Activated CD8-positive, alpha-beta T cell treated with anti-CD3 and anti-CD28 coated beads for 36 hours (primary cell): ENCODE measurements at regions not wholly inside any gene's neighbourhood (a gene's known extent, or its start where the extent isn't known, plus 50 kb on each side); places are given as distances from the start of the nearest gene placed in this dataset.
"Not testable (repeated sequence)": the region's sequence is repeated elsewhere in the genome, so short reads cannot be mapped to it uniquely, and the experiment has no call there.

Experiments used
- ATAC-seq: fragments of 200-7000 bp; cut with Tn5 transposase; one replicate; pipeline ENCODE4 v1.10.0; 2021; ENCODE audit warnings: mild to moderate bottlenecking, moderate library complexity
- CTCF ChIA-PET: fragments of 350-600 bp; sonication (Branson Sonifier 250); formaldehyde crosslinking; loops from one replicate; lab custom pipeline; 2021; ENCODE audit warnings: antibody characterized with exemption; lab: Charles Lee
- POLR2A ChIA-PET: fragments of 350-600 bp; sonication (Branson Sonifier 250); formaldehyde crosslinking; loops from one replicate; lab custom pipeline; 2021; ENCODE audit warnings: antibody characterized with exemption; lab: Charles Lee
- DNase-seq: peaks from one replicate; pipeline ENCODE4 v3.0.0-alpha.2; 2020
- H3K27ac Mint-ChIP-seq: one replicate; pipeline ENCODE4 v1.8.0; 2021; ENCODE audit warnings: mild to moderate bottlenecking, mixed read lengths
- H3K27me3 Mint-ChIP-seq: one replicate; pipeline ENCODE4 v1.8.0; 2021; ENCODE audit warnings: mixed read lengths
- H3K36me3 Mint-ChIP-seq: one replicate; pipeline ENCODE4 v1.8.0; 2021; ENCODE audit warnings: low read depth, mixed read lengths
- H3K4me1 Mint-ChIP-seq: one replicate; pipeline ENCODE4 v1.8.0; 2021; ENCODE audit warnings: low read depth, mixed read lengths
- H3K4me3 Mint-ChIP-seq: one replicate; pipeline ENCODE4 v1.8.0; 2021; ENCODE audit warnings: mild to moderate bottlenecking, moderate library complexity, mixed read lengths
- H3K9me3 Mint-ChIP-seq: one replicate; pipeline ENCODE4 v1.8.0; 2021; ENCODE audit warnings: mixed read lengths
- CTCF ChIP-seq: fragments of 200-600 bp; IDR thresholded peaks from one replicate; pipeline ENCODE4 v1.8.0; 2022; ENCODE audit warnings: antibody characterized with exemption, mild to moderate bottlenecking
- intact Hi-C: fragments of 100-400 bp; cut with micrococcal nuclease; formaldehyde crosslinking; loops from one replicate; pipeline ENCODE4 v1.10.0; 2022

DNA sequence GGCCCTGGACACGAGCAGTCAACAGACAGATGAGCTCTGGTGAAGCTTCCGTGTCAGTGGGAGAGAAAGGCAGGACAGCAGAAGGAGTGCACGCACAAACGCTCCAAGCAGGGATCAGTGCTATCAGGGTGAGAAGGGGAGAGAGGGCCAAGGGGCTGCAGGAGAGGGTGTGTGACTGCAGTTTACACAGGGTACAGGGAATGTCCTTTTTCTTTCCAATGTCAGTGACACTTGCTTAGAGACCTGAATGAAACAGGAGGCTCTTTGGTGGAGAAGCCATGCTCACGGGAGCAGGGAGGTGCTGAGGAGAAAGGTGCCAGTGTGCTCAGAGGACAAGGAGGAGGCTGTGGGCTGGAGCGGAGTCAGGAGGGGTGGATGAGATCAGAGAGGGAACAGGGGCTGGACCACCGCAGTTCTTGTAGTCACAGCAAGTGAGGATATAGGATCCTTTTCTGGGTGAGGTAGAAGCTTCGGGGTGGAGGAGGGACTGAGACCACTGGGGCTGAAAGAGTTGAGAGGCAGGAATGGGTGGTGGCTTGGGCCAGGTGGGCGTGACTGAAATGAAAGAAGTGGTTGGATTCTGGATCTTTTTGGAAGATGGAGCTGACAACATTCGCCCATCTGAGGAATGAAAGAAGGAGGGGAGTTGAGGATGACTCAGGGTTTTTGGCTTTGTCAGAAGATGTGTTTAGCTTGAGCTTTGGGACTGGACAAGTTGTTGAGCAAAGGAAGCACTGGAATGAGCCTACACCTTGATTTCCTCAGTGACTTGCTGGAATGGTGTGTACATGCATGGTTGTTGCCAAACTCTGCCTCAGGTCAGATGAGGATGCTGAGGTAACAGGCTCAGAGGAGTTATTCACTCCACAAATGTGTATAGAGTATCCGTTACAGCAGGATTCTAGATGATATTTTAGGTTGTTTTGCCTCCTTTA is 87.9 kb downstream of the ADAMTS15 start:
- H3K27ac Mint-ChIP-seq = no peak overlapping the region
- H3K4me1 Mint-ChIP-seq = no peaks in the 10 kb centered on the region
- intact Hi-C loops = no loop called here

DNA sequence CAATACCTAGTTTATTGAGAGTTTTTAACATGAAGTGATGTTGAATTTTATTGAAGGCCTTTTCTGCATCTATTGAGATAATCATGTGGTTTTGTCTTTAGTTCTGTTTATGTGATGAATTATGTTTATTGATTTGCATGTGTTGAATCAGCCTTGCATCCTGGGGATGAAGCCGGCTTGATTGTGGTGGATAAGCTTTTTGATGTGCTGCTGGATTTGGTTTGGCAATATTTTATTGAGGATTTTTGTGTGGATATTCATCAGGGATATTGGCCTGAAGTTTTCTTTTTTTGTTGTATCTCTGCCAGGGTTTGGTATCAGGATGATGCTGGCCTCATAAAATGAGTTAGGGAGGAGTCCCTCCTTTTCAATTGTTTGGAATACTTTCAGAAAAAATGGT is 91.2 kb downstream of the ADAMTS15 start:
- ATAC-seq, H3K4me3 Mint-ChIP-seq, H3K4me1 Mint-ChIP-seq, H3K27ac Mint-ChIP-seq, intact Hi-C loops, DNase-seq, H3K9me3 Mint-ChIP-seq, POLR2A ChIA-PET, H3K36me3 Mint-ChIP-seq, CTCF ChIA-PET: not testable (repeated sequence)
- peaks cover 10% of the 10 kb centered on the region for H3K27me3 Mint-ChIP-seq

More for the DNA sequence above, 87.9 kb downstream of the ADAMTS15 start:
- no peaks in the 10 kb centered on the region for H3K36me3 Mint-ChIP-seq
- H3K27me3 Mint-ChIP-seq = peaks cover 3% of the 10 kb centered on the region
- DNase-seq = no peak
- no peak for TF ChIP-seq CTCF
- ChIA-PET CTCF (interaction anchor here (1.5 kb wide), 1 partner anchor 326 kb away, joined by 3 read pairs; no protein-coding TSS in a partner anchor), POLR2A (no interaction called here)
- no peak for ATAC-seq
- no peak overlapping the region for H3K4me3 Mint-ChIP-seq
- no peaks in the 10 kb centered on the region for H3K9me3 Mint-ChIP-seq

DNA sequence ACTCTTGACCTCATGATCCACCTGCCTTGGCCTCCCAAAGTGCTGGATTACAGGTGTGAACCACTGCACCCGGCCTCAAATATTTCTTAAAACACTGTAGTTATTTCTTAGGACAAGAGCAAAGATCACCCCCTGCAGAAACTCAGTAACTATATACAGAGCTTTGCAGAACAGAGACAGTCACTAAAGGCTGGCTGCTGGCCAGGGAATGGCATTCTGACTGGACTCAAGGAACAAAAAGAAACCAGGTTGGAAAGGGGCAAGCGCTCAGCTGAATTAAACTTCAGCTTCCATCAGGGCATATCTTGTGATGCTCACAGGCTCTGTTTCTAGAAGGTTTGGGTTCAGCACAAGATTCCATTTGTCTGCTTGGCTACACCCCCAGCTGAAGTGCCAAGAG is 95.8 kb downstream of the ADAMTS15 start:
- H3K27me3 Mint-ChIP-seq = peaks cover 9% of the 10 kb centered on the region
- ChIA-PET CTCF (no interaction called here), POLR2A (no interaction called here)
- no peaks in the 10 kb centered on the region for H3K36me3 Mint-ChIP-seq
- ATAC-seq (no peak), DNase-seq (no peak)
- H3K4me1 Mint-ChIP-seq = no peaks in the 10 kb centered on the region
- no peak overlapping the region for H3K4me3 Mint-ChIP-seq
- H3K27ac Mint-ChIP-seq = no peak overlapping the region
- no peak for TF ChIP-seq CTCF
- H3K9me3 Mint-ChIP-seq = no peaks in the 10 kb centered on the region
- intact Hi-C loops = no loop called here

- CTCF ChIA-PET = no interaction called here
- ATAC-seq (no peak), DNase-seq (no peak)
- Mint-ChIP-seq H3K36me3 (no peaks in the 10 kb centered on the region), H3K27me3 (peaks cover 9% of the 10 kb centered on the region), H3K4me1 (no peaks in the 10 kb centered on the region), H3K27ac (no peak overlapping the region), H3K4me3 (no peak overlapping the region), H3K9me3 (no peaks in the 10 kb centered on the region)
- intact Hi-C loops = no loop called here
- no peak for TF ChIP-seq CTCF
- POLR2A ChIA-PET = no interaction called here
Measured at GRCh38 chr11:130545449-130546072, 97.1 kb downstream of the ADAMTS15 start.

DNA sequence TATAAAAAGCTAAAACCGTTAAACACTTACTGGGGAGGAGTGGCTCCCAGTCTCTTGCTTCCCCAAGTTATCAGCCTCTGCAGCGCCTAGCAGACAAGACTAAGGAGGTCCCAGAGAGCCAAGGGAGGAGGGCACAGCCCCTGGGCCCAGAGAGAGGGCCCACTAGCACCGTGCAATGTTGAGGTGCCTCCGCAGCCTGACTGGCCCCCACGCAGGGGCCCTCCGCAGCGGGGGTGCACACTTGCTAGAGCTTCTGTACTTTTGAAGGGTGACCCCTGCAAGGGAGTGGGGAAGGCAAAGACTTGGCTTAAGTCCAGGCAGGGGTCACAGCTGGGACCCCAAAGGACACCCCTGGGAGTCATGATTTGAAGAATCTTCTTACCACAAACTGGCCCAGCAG is 98.0 kb downstream of the ADAMTS15 start:
- no peak for ATAC-seq
- Mint-ChIP-seq H3K4me1 (no peaks in the 10 kb centered on the region), H3K36me3 (no peaks in the 10 kb centered on the region), H3K9me3 (no peaks in the 10 kb centered on the region), H3K4me3 (no peak overlapping the region), H3K27ac (no peak overlapping the region), H3K27me3 (peaks cover 7% of the 10 kb centered on the region)
- intact Hi-C loops = no loop called here
- no peak for TF ChIP-seq CTCF
- no peak for DNase-seq
- CTCF ChIA-PET = no interaction called here
- POLR2A ChIA-PET = no interaction called here
